SH-SY5Y (cell line): ENCODE measurements at regions not wholly inside any gene's neighbourhood (a gene's known extent, or its start where the extent isn't known, plus 50 kb on each side); places are given as distances from the start of the nearest gene placed in this dataset.

ENCODE experiments used
- GATA2 ChIP-seq: IDR thresholded peaks from 2 replicates; pipeline ENCODE4 v1.6.1; 2011; ENCODE audit warnings: mild to moderate bottlenecking, low read depth, low read length
- GATA3 ChIP-seq: IDR thresholded peaks from 2 replicates; pipeline ENCODE4 v1.6.1; 2011; ENCODE audit warnings: low read depth, mild to moderate bottlenecking, low read length, moderate library complexity

- no peak for TF ChIP-seq GATA3
- TF ChIP-seq GATA2 = no peak
Measured at GRCh38 chr1:192918259-192918658, 109.4 kb downstream of the RGS2 start.
